Left ventricle myocardium inferior (tissue), 1 donor: ENCODE measurements at regions not wholly inside any gene's neighbourhood (a gene's known extent, or its start where the extent isn't known, plus 50 kb on each side); places are given as distances from the start of the nearest gene placed in this dataset.

Experiments used
- DNase-seq: peaks from one replicate; pipeline ENCODE4 v3.0.0-alpha.2; 2020
- H3K27ac ChIP-seq: fragments of 200-600 bp; replicated peaks from 2 replicates; pipeline ENCODE4 v1.8.0; 2021
- H3K27me3 ChIP-seq: fragments of 200-600 bp; 2 replicates; pipeline ENCODE4 v1.8.0; 2021; ENCODE audit warnings: low read depth
- H3K36me3 ChIP-seq: fragments of 200-600 bp; 2 replicates; pipeline ENCODE4 v1.8.0; 2021
- H3K4me1 ChIP-seq: fragments of 200-600 bp; 2 replicates; pipeline ENCODE4 v1.8.0; 2021
- H3K4me3 ChIP-seq: fragments of 200-600 bp; 2 replicates; pipeline ENCODE4 v1.8.0; 2021; ENCODE audit warnings: mild to moderate bottlenecking, moderate library complexity
- H3K9me3 ChIP-seq: fragments of 200-600 bp; replicated peaks from 2 replicates; pipeline ENCODE4 v1.8.0; 2021
- intact Hi-C: fragments of 100-400 bp; cut with micrococcal nuclease; formaldehyde crosslinking; loops from one replicate; pipeline ENCODE4 v1.11.0; 2022
- TF ChIP-seq, protein P1 (sequence below): fragments of 200-600 bp; IDR thresholded peaks from 2 replicates; pipeline ENCODE4 v1.8.0; 2021; ENCODE audit warnings: antibody characterized with exemption, mild to moderate bottlenecking, borderline replicate concordance
- donor health status: DM: no; HTN: yes; CAD: no; lungs with severe emphysema.

DNA sequence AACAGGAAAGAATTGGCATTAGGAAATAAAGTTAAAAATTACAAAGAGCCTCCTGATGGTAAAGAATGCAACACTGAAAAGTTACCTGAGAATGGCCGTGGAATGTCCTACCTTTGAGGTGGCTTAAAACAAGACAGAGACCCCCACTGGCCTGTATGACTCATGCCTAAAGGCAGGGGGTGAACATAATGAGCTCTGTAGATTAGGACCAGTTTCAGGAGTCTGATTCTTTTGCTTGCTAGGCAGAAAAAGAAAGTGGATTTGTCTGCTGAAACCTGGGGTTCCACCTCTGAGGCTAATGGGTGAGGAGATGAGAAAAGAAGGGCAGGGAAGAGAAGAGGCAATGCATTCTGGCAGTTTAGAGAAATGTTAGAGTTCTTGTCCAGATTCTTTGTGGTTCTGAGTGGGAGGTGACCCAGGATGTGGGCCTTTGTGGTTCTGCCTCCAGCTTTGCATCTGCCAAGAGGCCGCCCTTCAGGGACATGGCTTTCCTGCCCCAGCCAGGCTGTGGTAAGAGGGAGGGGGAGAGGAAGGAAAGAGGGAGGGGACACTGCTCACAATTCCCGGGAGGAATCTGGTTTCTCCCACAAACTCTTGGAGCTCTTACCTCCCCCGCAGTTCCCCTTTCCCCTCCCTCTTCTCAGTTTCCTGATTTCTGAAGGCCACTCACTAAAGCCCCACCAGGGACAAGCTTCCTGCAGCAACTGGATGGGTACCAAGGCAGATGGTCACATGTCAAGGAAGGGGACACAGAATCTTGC lies 109.6 kb downstream of the EFNB1 start:
- Histone ChIP-seq H3K27ac (peak overlapping the region; percentile 66), H3K36me3 (no peaks in the 10 kb centered on the region)
- DNase-seq, result peak; percentile 21

DNA sequence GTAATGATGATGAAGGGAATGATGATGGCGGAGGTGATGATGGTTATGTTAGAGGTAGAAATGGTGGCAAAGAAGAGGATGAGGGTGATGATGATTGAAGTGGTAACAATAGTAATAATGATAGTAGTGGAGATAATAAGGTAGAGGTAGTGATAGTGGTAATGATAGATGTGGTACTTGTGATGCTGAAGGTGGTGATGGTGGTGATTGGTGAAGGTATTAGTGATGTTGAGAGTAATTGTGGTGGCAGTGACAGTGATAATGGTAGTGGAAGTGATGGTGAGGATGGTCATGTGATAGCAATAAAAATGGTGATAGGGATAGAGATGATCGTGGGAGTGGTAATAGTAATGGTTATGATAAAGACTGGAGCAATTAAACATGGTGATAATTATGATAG lies 108.8 kb downstream of the EFNB1 start:
- no peaks in the 10 kb centered on the region for H3K36me3 ChIP-seq
- intact Hi-C loops, result no loop called here
- H3K4me1 ChIP-seq, result peaks cover 40% of the 10 kb centered on the region
- no peaks in the 10 kb centered on the region for H3K27me3 ChIP-seq
- peak overlapping the region; percentile 66 for H3K27ac ChIP-seq
- H3K4me3 ChIP-seq, result no peak overlapping the region
- no peaks in the 10 kb centered on the region for H3K9me3 ChIP-seq
- no peak for DNase-seq
- TF ChIP-seq, protein P1, sequence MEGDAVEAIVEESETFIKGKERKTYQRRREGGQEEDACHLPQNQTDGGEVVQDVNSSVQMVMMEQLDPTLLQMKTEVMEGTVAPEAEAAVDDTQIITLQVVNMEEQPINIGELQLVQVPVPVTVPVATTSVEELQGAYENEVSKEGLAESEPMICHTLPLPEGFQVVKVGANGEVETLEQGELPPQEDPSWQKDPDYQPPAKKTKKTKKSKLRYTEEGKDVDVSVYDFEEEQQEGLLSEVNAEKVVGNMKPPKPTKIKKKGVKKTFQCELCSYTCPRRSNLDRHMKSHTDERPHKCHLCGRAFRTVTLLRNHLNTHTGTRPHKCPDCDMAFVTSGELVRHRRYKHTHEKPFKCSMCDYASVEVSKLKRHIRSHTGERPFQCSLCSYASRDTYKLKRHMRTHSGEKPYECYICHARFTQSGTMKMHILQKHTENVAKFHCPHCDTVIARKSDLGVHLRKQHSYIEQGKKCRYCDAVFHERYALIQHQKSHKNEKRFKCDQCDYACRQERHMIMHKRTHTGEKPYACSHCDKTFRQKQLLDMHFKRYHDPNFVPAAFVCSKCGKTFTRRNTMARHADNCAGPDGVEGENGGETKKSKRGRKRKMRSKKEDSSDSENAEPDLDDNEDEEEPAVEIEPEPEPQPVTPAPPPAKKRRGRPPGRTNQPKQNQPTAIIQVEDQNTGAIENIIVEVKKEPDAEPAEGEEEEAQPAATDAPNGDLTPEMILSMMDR, result no peak

More for the DNA sequence above, 109.6 kb downstream of the EFNB1 start:
- intact Hi-C loops, result no loop called here
- Histone ChIP-seq H3K4me1 (peaks cover 35% of the 10 kb centered on the region), H3K4me3 (no peak overlapping the region), H3K9me3 (no peaks in the 10 kb centered on the region), H3K27me3 (no peaks in the 10 kb centered on the region)
- TF ChIP-seq, protein P1, result no peak

DNA sequence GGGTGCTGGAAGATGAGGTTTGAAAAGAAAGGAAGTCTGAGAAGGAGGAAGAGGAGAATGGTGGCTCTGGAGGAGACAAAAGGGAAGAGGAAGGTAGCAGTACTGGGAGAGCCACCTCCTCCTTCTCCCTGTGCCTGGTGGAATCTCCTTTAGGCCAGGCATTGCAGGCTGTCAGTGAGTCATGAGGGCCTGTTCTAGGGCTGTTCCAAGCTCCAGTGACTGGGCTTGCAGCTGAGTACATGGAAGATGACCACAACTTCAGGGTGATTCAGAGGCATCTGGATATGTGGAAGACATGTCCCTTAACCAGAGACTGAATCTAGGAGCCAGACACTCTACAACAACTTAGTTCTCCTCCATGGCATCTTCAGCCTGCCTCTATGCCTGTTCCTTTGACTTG lies 107.8 kb downstream of the EFNB1 start:
- H3K4me1 ChIP-seq, result peaks cover 49% of the 10 kb centered on the region
- DNase-seq, result no peak
- peak overlapping the region; percentile 16 for H3K27ac ChIP-seq
- TF ChIP-seq, protein P1, result no peak
- H3K27me3 ChIP-seq, result no peaks in the 10 kb centered on the region
- no peaks in the 10 kb centered on the region for H3K36me3 ChIP-seq
- H3K4me3 ChIP-seq, result no peak overlapping the region
- H3K9me3 ChIP-seq, result no peaks in the 10 kb centered on the region
- intact Hi-C loops, result no loop called here

DNA sequence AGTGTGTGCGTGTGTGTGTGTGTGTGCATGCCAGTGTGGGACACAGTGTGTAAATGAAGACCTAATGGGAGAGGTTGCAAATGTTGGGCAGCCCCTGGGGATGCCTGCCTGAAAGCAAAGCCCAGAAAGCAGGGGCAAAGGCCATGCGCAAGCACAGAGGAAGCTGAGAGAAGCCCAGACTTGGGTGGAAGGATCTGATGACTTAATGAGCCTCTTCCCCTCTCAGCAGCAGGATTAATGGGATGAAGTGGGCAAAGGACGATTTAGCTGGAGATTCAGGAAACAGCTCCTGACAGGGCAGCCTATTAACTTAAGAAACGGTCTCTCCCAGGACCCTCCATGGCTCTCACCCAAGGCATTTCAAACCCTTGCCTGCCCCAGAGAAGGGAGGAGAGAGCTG lies 107.3 kb downstream of the EFNB1 start:
- Histone ChIP-seq H3K9me3 (no peaks in the 10 kb centered on the region), H3K4me3 (no peak overlapping the region), H3K27ac (peak overlapping the region; percentile 16), H3K4me1 (peaks cover 54% of the 10 kb centered on the region), H3K27me3 (no peaks in the 10 kb centered on the region), H3K36me3 (no peaks in the 10 kb centered on the region)
- TF ChIP-seq, protein P1, result no peak
- intact Hi-C loops, result no loop called here
- DNase-seq, result no peak

DNA sequence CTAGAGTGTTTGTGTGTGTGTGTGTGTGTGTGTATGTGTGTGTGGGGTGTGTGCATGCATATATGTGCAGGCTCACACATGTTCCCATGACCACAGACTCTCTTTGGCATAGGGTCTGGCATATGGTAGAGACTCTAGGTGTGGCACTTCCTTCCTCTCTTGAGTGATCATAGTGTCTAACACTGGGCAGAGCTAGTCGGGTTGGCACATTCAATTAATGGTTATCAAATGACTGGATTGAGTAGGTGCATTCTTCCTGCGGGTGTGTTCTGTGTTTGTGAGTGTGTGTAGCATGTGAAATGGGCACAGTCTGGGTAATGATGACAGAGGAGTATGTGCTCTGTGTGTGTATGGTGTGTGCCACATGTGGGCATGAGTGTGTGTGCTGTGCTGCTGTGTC lies 106.5 kb downstream of the EFNB1 start:
- TF ChIP-seq, protein P1, result no peak
- intact Hi-C loops, result no loop called here
- peaks cover 60% of the 10 kb centered on the region for H3K4me1 ChIP-seq

More for the DNA sequence above, 106.5 kb downstream of the EFNB1 start:
- no peaks in the 10 kb centered on the region for H3K36me3 ChIP-seq
- H3K9me3 ChIP-seq, result no peaks in the 10 kb centered on the region
- H3K27ac ChIP-seq, result no peak overlapping the region
- no peaks in the 10 kb centered on the region for H3K27me3 ChIP-seq
- DNase-seq, result no peak
- no peak overlapping the region for H3K4me3 ChIP-seq
